C4-2B (cell line): ENCODE measurements at regions not wholly inside any gene's neighbourhood (a gene's known extent, or its start where the extent isn't known, plus 50 kb on each side); places are given as distances from the start of the nearest gene placed in this dataset.

Experiments used
- H3K27ac ChIP-seq: fragments of 450-650 bp; 2 replicates; pipeline ENCODE4 v1.5.1; 2017
- ZFX ChIP-seq: fragments of 450-650 bp; IDR thresholded peaks from 2 replicates; pipeline ENCODE4 v1.6.1; 2017
- TF ChIP-seq, protein P1 (sequence below): fragments of 450-650 bp; conservative IDR thresholded peaks from 2 replicates; pipeline ENCODE4 v1.5.1; 2017; ENCODE audit warnings: mild to moderate bottlenecking

DNA sequence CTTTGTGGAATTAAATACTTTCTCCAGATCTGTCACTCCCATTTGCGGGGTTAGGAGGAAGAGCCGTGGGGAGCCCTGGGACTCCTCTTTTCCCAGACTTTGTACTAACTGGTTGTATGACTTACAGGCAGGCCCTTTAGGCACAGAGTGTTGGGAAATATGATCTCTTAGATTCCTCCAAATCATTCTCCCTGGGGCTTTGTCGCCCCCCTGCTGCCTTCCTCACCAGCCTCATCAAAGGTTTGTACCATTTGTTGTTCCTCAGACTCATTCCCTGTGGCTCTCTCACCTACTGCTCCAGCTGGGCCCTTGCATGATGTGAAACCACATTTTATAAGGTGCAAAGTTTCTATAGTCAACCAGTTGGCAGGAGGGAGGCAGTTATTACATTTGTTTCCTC is 56.4 kb downstream of the CRYGS start:
- no peak overlapping the region for H3K27ac ChIP-seq
- TF ChIP-seq, protein P1, sequence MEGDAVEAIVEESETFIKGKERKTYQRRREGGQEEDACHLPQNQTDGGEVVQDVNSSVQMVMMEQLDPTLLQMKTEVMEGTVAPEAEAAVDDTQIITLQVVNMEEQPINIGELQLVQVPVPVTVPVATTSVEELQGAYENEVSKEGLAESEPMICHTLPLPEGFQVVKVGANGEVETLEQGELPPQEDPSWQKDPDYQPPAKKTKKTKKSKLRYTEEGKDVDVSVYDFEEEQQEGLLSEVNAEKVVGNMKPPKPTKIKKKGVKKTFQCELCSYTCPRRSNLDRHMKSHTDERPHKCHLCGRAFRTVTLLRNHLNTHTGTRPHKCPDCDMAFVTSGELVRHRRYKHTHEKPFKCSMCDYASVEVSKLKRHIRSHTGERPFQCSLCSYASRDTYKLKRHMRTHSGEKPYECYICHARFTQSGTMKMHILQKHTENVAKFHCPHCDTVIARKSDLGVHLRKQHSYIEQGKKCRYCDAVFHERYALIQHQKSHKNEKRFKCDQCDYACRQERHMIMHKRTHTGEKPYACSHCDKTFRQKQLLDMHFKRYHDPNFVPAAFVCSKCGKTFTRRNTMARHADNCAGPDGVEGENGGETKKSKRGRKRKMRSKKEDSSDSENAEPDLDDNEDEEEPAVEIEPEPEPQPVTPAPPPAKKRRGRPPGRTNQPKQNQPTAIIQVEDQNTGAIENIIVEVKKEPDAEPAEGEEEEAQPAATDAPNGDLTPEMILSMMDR = no peak
- TF ChIP-seq ZFX = no peak

DNA sequence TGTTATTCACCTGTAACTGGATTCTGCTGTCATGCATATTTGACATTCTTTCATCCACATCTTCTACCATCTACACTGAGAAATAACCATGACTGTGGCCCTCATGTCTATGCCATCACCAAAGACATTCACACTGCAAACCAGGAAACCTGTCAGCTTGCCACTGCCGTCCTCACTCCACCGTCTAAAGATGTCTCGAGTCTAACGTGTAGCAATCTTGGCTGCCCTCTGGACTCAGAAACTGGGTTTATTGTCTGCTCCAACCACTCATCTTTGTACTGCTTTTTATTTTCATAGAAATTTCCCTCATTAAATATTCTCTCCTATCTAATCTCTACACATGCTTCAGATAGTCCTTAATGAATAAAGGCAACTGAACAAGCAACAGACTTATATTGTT is 57.1 kb downstream of the CRYGS start:
- TF ChIP-seq, protein P1 = no peak
- no peak for TF ChIP-seq ZFX

DNA sequence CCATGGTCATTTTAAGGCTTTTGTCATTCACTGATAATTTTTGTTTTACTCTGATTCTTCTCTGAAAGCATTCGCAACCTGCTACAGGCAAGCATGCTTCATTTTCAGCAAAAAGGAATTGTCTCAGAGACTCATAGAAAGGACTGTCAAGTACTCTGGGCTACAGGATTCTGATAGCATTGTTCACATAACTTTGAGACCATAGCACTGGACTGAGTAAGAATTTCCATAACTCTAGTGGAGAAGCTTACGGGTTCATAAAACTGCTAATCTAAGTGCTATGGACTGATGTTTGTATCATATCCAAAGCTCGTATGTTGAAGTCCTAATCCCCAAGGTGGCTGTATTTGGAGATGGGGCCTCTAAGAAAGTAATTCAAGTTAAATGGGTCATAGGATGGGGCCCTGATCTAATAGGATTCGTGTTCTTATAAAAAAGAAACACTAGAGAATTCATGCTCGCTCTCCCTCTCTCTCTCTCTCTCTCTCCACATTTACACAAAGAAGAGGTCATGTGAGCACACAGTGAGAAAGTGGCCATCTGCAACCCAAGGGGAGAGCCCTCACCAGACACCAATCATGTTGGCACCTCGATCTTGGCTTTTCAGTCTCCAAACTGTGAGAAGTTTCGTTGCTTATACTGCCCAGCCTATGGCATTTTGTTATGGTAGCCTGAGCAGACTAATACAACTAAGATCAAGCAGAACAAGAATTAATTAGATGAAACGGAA is 60.4 kb downstream of the CRYGS start:
- no peak overlapping the region for H3K27ac ChIP-seq
- TF ChIP-seq, protein P1 = no peak
- TF ChIP-seq ZFX = no peak

More for the DNA sequence above, 57.1 kb downstream of the CRYGS start:
- no peak overlapping the region for H3K27ac ChIP-seq

DNA sequence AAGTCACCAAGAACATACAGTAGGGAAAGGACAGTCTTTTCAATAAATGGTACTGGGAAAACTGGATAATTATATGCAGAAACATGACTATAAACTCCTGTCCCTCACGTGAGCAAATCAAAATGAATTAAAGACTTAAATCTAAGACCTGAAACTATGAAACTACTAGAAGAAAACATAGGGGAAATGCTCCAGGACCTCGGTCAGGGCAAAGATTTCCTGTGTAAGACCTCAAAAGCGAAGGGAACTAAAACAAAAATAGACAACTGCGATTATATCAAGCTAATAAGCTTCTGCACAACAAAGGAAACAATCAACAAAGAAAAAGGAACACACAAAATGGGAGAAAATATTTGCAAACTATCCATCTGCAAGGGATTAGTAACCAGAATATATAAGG is 62.7 kb downstream of the CRYGS start:
- H3K27ac ChIP-seq = no peak overlapping the region
- TF ChIP-seq ZFX = no peak
- TF ChIP-seq, protein P1 = no peak

DNA sequence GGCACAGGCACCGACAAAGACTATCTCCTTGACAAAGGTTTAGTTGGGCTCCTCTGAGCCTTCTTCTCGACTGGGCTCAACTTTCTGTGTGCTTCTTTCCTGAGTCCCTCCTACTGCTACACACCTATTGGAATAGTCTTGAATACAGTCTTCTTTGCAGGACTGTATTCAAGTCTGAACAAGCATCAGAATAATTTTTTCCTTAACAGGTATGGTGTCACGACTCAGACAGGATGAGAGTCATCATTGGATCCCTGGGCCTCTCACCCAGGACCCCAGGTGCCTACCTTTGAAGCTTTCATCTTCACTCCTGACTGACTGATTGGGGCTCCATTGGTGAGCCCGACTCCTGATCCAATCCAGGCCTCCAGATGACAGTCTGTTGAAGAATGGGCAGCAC is 66.3 kb downstream of the CRYGS start:
- H3K27ac ChIP-seq = peak overlapping the region; percentile 31; the same call in 1 of the 2 replicates
- no peak for TF ChIP-seq ZFX
- TF ChIP-seq, protein P1 = no peak

DNA sequence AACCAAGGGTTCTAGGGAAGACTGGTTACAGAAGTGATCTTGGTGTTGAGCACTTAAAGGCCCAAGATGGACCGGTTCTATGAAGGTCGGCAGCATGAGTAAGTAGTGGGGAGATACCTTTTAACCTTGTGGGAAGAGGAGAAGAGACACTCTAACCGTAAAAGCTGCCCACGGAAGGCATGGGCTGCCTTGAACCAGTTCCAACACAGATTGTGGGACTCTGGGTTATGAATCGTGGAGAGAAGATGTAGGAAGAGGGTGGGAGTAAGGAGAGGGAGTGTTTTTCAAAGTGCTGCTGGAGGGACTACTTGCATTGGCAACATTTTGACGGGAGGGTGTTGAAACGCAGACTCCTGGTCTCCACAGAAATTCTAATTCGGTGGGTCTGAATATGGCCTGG is 67.1 kb downstream of the CRYGS start:
- peak overlapping the region; percentile 51 for H3K27ac ChIP-seq
- TF ChIP-seq, protein P1 = no peak
- TF ChIP-seq ZFX = no peak

DNA sequence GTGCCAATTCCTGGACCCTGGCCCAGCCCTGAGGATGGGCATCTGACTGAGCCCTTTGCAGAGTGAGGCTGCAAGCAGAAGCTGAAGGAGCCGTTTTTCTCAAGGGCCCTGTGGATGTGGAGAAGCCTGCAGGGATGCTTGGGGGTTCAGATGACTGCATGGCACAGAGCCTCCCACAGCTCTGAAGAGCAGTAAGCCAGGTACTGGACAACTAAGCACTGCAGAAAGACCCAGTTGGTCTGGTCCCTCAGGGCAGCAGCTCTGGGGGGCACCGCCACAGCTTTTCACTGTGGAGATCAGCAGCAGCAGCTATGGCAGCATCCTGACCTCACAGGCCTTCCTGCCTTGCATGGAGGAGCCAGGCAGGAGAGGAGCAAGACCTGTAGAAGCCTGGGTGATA is 67.6 kb downstream of the CRYGS start:
- TF ChIP-seq ZFX = no peak
- TF ChIP-seq, protein P1 = no peak
- peak overlapping the region; percentile 51 for H3K27ac ChIP-seq
